Naive thymus-derived CD4-positive, alpha-beta T cell (primary cell): ENCODE measurements at regions not wholly inside any gene's neighbourhood (a gene's known extent, or its start where the extent isn't known, plus 50 kb on each side); places are given as distances from the start of the nearest gene placed in this dataset.

Experiments
- ATAC-seq: fragments of 150-1000 bp; cut with Tn5 transposase; 2 replicates; pipeline ENCODE4 v1.10.0; 2021; ENCODE audit warnings: mild to moderate bottlenecking, moderate library complexity
- CTCF ChIA-PET: fragments of 350-600 bp; sonication (Branson Sonifier 250); formaldehyde crosslinking; loops from one replicate; lab custom pipeline; 2021; ENCODE audit warnings: antibody characterized with exemption; lab: Charles Lee
- POLR2A ChIA-PET: fragments of 350-600 bp; sonication (Branson Sonifier 250); formaldehyde crosslinking; loops from one replicate; lab custom pipeline; 2021; ENCODE audit warnings: antibody characterized with exemption, inconsistent platforms; lab: Charles Lee
- DNase-seq, 9 donors: peaks; one replicate each; pipeline versions ENCODE4 v3.0.0 to v3.0.0-alpha.2; 2020 to 2022; ENCODE audit warnings: mixed read lengths in 1 of 9
- H3K27ac ChIP-seq: one replicate; pipeline ENCODE4 v1.7.0; 2013; ENCODE audit warnings: mild to moderate bottlenecking, low read depth, low read length, moderate library complexity
- H3K27me3 ChIP-seq, 2 donors: one replicate each; pipeline ENCODE4 v1.7.0; 2013; ENCODE audit warnings: low read length in 2 of 2, mild to moderate bottlenecking in 2 of 2, moderate library complexity in 2 of 2; ENCODE audit not compliant: control insufficient read depth in 2 of 2, insufficient read depth in 2 of 2
- H3K36me3 ChIP-seq, 3 experiments: 1 replicate in 2 of 3; 2 replicates in 1 of 3; pipeline ENCODE4 v1.7.0; 2013; ENCODE audit warnings: low read length in 3 of 3, mild to moderate bottlenecking in 3 of 3, moderate library complexity in 1 of 3; ENCODE audit not compliant: insufficient read depth in 3 of 3, control insufficient read depth in 2 of 3
- H3K4me1 ChIP-seq, 2 donors: one replicate each; pipeline ENCODE4 v1.7.0; 2013; ENCODE audit warnings: low read length in 2 of 2, mild to moderate bottlenecking in 2 of 2, moderate library complexity in 1 of 2; ENCODE audit not compliant: control insufficient read depth in 2 of 2, insufficient read depth in 2 of 2
- H3K4me3 ChIP-seq: 2 replicates; pipeline ENCODE4 v1.7.0; 2013; ENCODE audit warnings: mild to moderate bottlenecking, low read length
- H3K9me3 ChIP-seq, 3 experiments: 1 replicate in 2 of 3; 2 replicates in 1 of 3; pipeline ENCODE4 v1.7.0; 2013; ENCODE audit warnings: low read length in 3 of 3; ENCODE audit not compliant: control insufficient read depth in 2 of 3
- H3K27ac Mint-ChIP-seq, 9 donors: one replicate each; pipeline ENCODE4 v1.8.0; 2020 to 2022; ENCODE audit warnings: mixed read lengths in 9 of 9, mild to moderate bottlenecking in 8 of 9, moderate library complexity in 5 of 9, inconsistent platforms in 2 of 9
- H3K27me3 Mint-ChIP-seq, 5 donors: one replicate each; pipeline ENCODE4 v1.8.0; 2021 to 2022; ENCODE audit warnings: mixed read lengths in 5 of 5, mild to moderate bottlenecking in 1 of 5
- H3K36me3 Mint-ChIP-seq, 5 donors: one replicate each; pipeline ENCODE4 v1.8.0; 2020 to 2022; ENCODE audit warnings: mixed read lengths in 5 of 5, mild to moderate bottlenecking in 3 of 5, inconsistent platforms in 1 of 5
- H3K4me1 Mint-ChIP-seq, 7 donors: one replicate each; pipeline ENCODE4 v1.8.0; 2020 to 2022; ENCODE audit warnings: mixed read lengths in 7 of 7, mild to moderate bottlenecking in 3 of 7, inconsistent platforms in 1 of 7
- H3K4me3 Mint-ChIP-seq, 10 donors: one replicate each; pipeline ENCODE4 v1.8.0; 2020 to 2022; ENCODE audit warnings: mild to moderate bottlenecking in 10 of 10, mixed read lengths in 10 of 10, moderate library complexity in 6 of 10, inconsistent platforms in 2 of 10
- H3K9me3 Mint-ChIP-seq, 11 donors: one replicate each; pipeline ENCODE4 v1.8.0; 2020 to 2022; ENCODE audit warnings: mixed read lengths in 11 of 11, mild to moderate bottlenecking in 4 of 11, inconsistent platforms in 1 of 11, moderate library complexity in 1 of 11
- intact Hi-C, 2 donors: fragments of 100-400 bp; cut with micrococcal nuclease; formaldehyde crosslinking; loops; one replicate each; pipeline ENCODE4 v1.15.1; 2023

- H3K27me3 ChIP-seq: no peaks in the 10 kb centered on the region
- no peaks in the 10 kb centered on the region for H3K36me3 ChIP-seq
- Mint-ChIP-seq H3K27me3 (peaks cover 0 to 3% (median 0%) of the 10 kb centered on the region in 5 donors), H3K27ac (no peak overlapping the region), H3K9me3 (peaks cover 10 to 70% (median 31%) of the 10 kb centered on the region in 11 donors), H3K4me3 (no peak overlapping the region), H3K36me3 (peaks cover 0 to 4% (median 0%) of the 10 kb centered on the region in 5 donors), H3K4me1 (no peaks in the 10 kb centered on the region)
- H3K4me3 ChIP-seq: no peak overlapping the region
- intact Hi-C loops: no loop called here
- ATAC-seq: no peak
- peaks cover 0 to 14% (median 0%) of the 10 kb centered on the region in 3 experiments for H3K9me3 ChIP-seq
- H3K4me1 ChIP-seq: no peaks in the 10 kb centered on the region
- DNase-seq: no peak
- ChIA-PET CTCF (no interaction called here), POLR2A (interaction anchor here (0.7 kb wide), 1 partner anchor 10 kb away, joined by 3 read pairs; no protein-coding TSS in a partner anchor)
- H3K27ac ChIP-seq: no peak overlapping the region
These were observed 731.1 kb upstream of the SGO1 start for GRCh38 chr3:20916951-20917606.

- no peak for DNase-seq
- CTCF ChIA-PET: no interaction called here
These were observed 728.3 kb upstream of the SGO1 start for GRCh38 chr3:20914310-20914709.

GRCh38 chr3:20912406-20912805 lies 726.4 kb upstream of the SGO1 start:
- peaks cover 0 to 3% (median 0%) of the 10 kb centered on the region in 5 donors for H3K27me3 Mint-ChIP-seq
- DNase-seq: no peak
- Histone ChIP-seq H3K27me3 (no peaks in the 10 kb centered on the region), H3K9me3 (peaks cover 0 to 8% (median 0%) of the 10 kb centered on the region in 3 experiments), H3K27ac (no peak overlapping the region), H3K36me3 (no peaks in the 10 kb centered on the region), H3K4me3 (no peak overlapping the region), H3K4me1 (no peaks in the 10 kb centered on the region)
- no peak for ATAC-seq
- ChIA-PET POLR2A (no interaction called here), CTCF (no interaction called here)
- H3K9me3 Mint-ChIP-seq: peaks cover 2 to 34% (median 13%) of the 10 kb centered on the region in 11 donors
- no peaks in the 10 kb centered on the region for H3K4me1 Mint-ChIP-seq
- intact Hi-C loops: no loop called here
- H3K36me3 Mint-ChIP-seq: peaks cover 0 to 4% (median 0%) of the 10 kb centered on the region in 5 donors
- H3K27ac Mint-ChIP-seq: no peak overlapping the region
- no peak overlapping the region for H3K4me3 Mint-ChIP-seq

More at GRCh38 chr3:20914310-20914709, 728.3 kb upstream of the SGO1 start:
- no peaks in the 10 kb centered on the region for H3K4me1 Mint-ChIP-seq
- Histone ChIP-seq H3K4me3 (no peak overlapping the region), H3K36me3 (no peaks in the 10 kb centered on the region), H3K27ac (no peak overlapping the region), H3K27me3 (no peaks in the 10 kb centered on the region), H3K4me1 (no peaks in the 10 kb centered on the region), H3K9me3 (peaks cover 0 to 14% (median 0%) of the 10 kb centered on the region in 3 experiments)
- H3K27me3 Mint-ChIP-seq: peaks cover 0 to 3% (median 0%) of the 10 kb centered on the region in 5 donors
- intact Hi-C loops: no loop called here
- H3K36me3 Mint-ChIP-seq: peaks cover 0 to 4% (median 0%) of the 10 kb centered on the region in 5 donors
- POLR2A ChIA-PET: no interaction called here
- H3K4me3 Mint-ChIP-seq: no peak overlapping the region
- no peak for ATAC-seq
- no peak overlapping the region for H3K27ac Mint-ChIP-seq
- H3K9me3 Mint-ChIP-seq: peaks cover 2 to 52% (median 20%) of the 10 kb centered on the region in 11 donors

GRCh38 chr3:20909511-20909910 lies 723.5 kb upstream of the SGO1 start:
- Mint-ChIP-seq H3K27ac (no peak overlapping the region), H3K4me1 (no peaks in the 10 kb centered on the region), H3K9me3 (peaks cover 0 to 26% (median 5%) of the 10 kb centered on the region in 11 donors), H3K4me3 (no peak overlapping the region), H3K36me3 (no peaks in the 10 kb centered on the region), H3K27me3 (no peaks in the 10 kb centered on the region)
- Histone ChIP-seq H3K27me3 (no peaks in the 10 kb centered on the region), H3K4me3 (no peak overlapping the region), H3K9me3 (no peaks in the 10 kb centered on the region), H3K36me3 (no peaks in the 10 kb centered on the region), H3K4me1 (no peaks in the 10 kb centered on the region), H3K27ac (no peak overlapping the region)
- ChIA-PET CTCF (no interaction called here), POLR2A (no interaction called here)
- intact Hi-C loops: no loop called here
- no peak for DNase-seq
- no peak for ATAC-seq

- no peak overlapping the region for H3K27ac ChIP-seq
- no peaks in the 10 kb centered on the region for H3K4me1 Mint-ChIP-seq
These were observed 719.3 kb upstream of the SGO1 start for GRCh38 chr3:20905210-20905805.

GRCh38 chr3:20904671-20905070 lies 718.7 kb upstream of the SGO1 start:
- Mint-ChIP-seq H3K27ac (no peak overlapping the region), H3K9me3 (peaks cover 0 to 35% (median 14%) of the 10 kb centered on the region in 11 donors), H3K4me1 (no peaks in the 10 kb centered on the region), H3K27me3 (no peaks in the 10 kb centered on the region), H3K36me3 (no peaks in the 10 kb centered on the region), H3K4me3 (no peak overlapping the region)
- no peak for ATAC-seq
- no peak overlapping the region for H3K27ac ChIP-seq
- intact Hi-C loops: no loop called here
- no peaks in the 10 kb centered on the region for H3K27me3 ChIP-seq
- DNase-seq: no peak
- H3K36me3 ChIP-seq: no peaks in the 10 kb centered on the region
- H3K9me3 ChIP-seq: no peaks in the 10 kb centered on the region
- no peak overlapping the region for H3K4me3 ChIP-seq
- H3K4me1 ChIP-seq: no peaks in the 10 kb centered on the region
- POLR2A ChIA-PET: no interaction called here
- CTCF ChIA-PET: no interaction called here

More at GRCh38 chr3:20905210-20905805, 719.3 kb upstream of the SGO1 start:
- no peaks in the 10 kb centered on the region for H3K9me3 ChIP-seq
- DNase-seq (no peak), ATAC-seq (no peak)
- ChIA-PET POLR2A (no interaction called here), CTCF (no interaction called here)
- H3K4me3 ChIP-seq: no peak overlapping the region
- Mint-ChIP-seq H3K27ac (no peak overlapping the region), H3K4me3 (no peak overlapping the region), H3K9me3 (peaks cover 0 to 33% (median 10%) of the 10 kb centered on the region in 11 donors), H3K27me3 (no peaks in the 10 kb centered on the region), H3K36me3 (no peaks in the 10 kb centered on the region)
- no peaks in the 10 kb centered on the region for H3K27me3 ChIP-seq
- no peaks in the 10 kb centered on the region for H3K36me3 ChIP-seq
- intact Hi-C loops: no loop called here
- no peaks in the 10 kb centered on the region for H3K4me1 ChIP-seq
